GM10266 (cell line): ENCODE measurements at regions not wholly inside any gene's neighbourhood (a gene's known extent, or its start where the extent isn't known, plus 50 kb on each side); places are given as distances from the start of the nearest gene placed in this dataset.
"Not testable (repeated sequence)": the region's sequence is repeated elsewhere in the genome, so short reads cannot be mapped to it uniquely, and the experiment has no call there.

ENCODE experiments used
- DNase-seq: peaks from one replicate; pipeline ENCODE4 v3.0.0; 2012; ENCODE audit errors: extremely low spot score
- TF ChIP-seq, protein P1 (sequence below): IDR thresholded peaks from 2 replicates; pipeline ENCODE4 v1.5.1; 2012; ENCODE audit warnings: mild to moderate bottlenecking, low read depth; ENCODE audit not compliant: control insufficient read depth, insufficient read depth; ENCODE audit errors: missing control alignments

DNA sequence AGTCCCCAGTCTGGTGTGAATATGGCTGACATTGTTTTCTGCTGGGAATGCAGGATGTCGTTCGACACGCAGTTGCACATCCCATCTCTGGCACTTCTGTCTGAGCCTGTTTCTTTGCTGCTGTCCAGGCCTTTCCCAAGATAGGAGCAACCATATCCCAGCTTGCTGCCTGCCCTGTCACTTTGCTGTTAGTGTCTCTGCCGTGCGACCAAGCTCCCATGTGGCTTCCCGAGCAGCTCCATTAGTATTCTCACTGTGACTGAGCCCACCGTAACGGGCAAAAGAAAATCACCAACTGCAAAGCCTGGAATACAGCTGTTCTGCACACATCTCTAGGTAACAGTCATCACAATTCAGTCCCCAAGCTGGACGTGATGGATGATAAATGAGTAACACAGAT is 66.0 kb upstream of the CPSF6 start:
- TF ChIP-seq, protein P1, sequence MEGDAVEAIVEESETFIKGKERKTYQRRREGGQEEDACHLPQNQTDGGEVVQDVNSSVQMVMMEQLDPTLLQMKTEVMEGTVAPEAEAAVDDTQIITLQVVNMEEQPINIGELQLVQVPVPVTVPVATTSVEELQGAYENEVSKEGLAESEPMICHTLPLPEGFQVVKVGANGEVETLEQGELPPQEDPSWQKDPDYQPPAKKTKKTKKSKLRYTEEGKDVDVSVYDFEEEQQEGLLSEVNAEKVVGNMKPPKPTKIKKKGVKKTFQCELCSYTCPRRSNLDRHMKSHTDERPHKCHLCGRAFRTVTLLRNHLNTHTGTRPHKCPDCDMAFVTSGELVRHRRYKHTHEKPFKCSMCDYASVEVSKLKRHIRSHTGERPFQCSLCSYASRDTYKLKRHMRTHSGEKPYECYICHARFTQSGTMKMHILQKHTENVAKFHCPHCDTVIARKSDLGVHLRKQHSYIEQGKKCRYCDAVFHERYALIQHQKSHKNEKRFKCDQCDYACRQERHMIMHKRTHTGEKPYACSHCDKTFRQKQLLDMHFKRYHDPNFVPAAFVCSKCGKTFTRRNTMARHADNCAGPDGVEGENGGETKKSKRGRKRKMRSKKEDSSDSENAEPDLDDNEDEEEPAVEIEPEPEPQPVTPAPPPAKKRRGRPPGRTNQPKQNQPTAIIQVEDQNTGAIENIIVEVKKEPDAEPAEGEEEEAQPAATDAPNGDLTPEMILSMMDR = no peak
- no peak for DNase-seq

DNA sequence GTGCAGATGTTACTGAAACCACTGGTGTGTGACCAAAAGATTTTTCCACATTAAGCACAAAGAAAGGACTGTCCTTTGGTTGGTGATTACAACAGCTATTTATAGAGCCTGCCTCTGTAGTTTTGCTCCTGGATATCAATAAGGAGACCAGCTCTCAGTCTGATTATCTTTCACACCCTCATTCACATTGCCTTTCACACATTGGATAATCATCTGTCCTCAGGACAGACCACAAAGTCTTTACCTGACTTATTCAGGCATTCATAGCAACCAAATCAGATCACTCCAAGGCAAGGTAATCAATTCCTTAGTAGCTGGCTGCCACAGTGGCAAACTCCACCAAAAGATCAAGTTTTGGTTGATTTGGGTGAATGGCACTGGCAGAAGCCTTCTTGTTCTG is 59.6 kb upstream of the CPSF6 start:
- TF ChIP-seq, protein P1 = no peak
- no peak for DNase-seq

DNA sequence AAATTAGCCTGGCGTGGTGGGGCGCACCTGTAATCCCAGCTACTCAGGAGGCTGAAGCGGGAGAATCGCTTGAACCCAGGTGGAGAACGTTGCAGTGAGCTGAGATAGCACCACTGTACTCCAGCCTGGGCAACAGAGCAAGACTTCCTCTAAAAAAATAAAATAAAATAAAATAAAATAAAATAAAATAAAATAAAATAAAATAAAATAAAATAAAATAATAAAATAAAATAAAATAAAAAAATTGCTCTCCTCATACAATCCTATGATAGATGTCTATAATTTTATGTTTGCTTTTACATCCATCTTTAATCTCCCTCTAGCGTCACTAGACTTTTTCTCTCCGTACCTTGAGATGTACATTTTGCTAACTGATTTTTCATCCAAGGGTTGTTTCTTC is 51.8 kb upstream of the CPSF6 start:
- DNase-seq = not testable (repeated sequence)

DNA sequence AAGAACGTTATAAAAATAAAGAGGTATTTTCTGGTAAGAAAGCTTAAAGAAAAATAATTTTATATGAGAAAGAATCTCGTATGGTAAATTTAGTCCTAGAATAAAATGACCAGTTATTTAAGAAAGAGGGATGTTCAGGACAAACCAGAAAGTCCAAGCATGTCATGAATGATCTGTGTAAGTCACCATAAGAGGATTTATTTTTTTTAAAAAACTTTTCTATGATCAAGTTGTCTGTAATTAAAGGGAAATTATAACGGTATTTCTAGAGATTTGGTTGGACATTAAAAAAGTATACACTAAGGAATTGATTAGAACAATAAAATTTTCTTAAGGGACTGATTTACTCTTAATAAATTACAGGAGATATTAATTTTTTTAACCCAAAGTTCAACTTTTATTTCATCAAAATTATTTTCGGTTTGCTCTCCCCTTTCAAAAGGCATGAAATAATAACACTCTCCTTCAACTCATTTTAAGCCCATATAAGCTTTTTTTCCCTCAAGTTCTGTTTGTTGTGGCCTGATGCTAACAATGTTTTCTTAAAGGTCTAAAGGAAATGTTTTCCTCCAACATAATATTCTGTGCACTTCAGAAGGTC is 49.9 kb upstream of the CPSF6 start:
- no peak for DNase-seq
- TF ChIP-seq, protein P1 = no peak
